AG10803 (cell line): ENCODE measurements at regions not wholly inside any gene's neighbourhood (a gene's known extent, or its start where the extent isn't known, plus 50 kb on each side); places are given as distances from the start of the nearest gene placed in this dataset.
"Not testable (repeated sequence)": the region's sequence is repeated elsewhere in the genome, so short reads cannot be mapped to it uniquely, and the experiment has no call there.

ENCODE experiments used
- DNase-seq: peaks from one replicate; pipeline ENCODE4 v3.0.0; 2010; ENCODE audit warnings: low read depth
- H3K4me3 ChIP-seq: 2 replicates; pipeline ENCODE4 v1.5.1; 2011; ENCODE audit warnings: mild to moderate bottlenecking, low read length, control low read depth
- TF ChIP-seq, protein P1 (sequence below): conservative IDR thresholded peaks from 2 replicates; pipeline ENCODE4 v1.5.1; 2011; ENCODE audit warnings: mild to moderate bottlenecking, low read length, control low read depth, inconsistent platforms

DNA sequence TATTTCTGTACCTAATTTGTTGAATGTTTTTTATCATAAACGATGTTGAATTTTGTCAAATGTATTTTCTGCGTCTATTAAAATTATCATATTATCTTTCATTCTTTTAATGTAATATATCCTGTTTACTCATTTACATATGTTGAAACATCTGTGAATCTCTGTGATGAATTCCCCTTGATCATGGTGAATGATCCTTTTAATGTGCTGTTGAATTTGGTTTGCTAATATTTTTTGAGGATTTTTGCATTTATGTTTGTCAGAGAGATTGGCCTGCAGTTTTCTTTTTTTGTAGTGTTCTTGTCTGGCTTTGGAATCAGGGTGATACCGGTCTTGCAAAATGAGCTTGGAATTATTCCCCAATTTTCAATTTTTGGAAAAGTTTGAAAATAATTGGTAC, 569.3 kb upstream of the CCDC179 start:
- H3K4me3 ChIP-seq: no peak overlapping the region
- TF ChIP-seq, protein P1, sequence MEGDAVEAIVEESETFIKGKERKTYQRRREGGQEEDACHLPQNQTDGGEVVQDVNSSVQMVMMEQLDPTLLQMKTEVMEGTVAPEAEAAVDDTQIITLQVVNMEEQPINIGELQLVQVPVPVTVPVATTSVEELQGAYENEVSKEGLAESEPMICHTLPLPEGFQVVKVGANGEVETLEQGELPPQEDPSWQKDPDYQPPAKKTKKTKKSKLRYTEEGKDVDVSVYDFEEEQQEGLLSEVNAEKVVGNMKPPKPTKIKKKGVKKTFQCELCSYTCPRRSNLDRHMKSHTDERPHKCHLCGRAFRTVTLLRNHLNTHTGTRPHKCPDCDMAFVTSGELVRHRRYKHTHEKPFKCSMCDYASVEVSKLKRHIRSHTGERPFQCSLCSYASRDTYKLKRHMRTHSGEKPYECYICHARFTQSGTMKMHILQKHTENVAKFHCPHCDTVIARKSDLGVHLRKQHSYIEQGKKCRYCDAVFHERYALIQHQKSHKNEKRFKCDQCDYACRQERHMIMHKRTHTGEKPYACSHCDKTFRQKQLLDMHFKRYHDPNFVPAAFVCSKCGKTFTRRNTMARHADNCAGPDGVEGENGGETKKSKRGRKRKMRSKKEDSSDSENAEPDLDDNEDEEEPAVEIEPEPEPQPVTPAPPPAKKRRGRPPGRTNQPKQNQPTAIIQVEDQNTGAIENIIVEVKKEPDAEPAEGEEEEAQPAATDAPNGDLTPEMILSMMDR: no peak
- DNase-seq: no peak

DNA sequence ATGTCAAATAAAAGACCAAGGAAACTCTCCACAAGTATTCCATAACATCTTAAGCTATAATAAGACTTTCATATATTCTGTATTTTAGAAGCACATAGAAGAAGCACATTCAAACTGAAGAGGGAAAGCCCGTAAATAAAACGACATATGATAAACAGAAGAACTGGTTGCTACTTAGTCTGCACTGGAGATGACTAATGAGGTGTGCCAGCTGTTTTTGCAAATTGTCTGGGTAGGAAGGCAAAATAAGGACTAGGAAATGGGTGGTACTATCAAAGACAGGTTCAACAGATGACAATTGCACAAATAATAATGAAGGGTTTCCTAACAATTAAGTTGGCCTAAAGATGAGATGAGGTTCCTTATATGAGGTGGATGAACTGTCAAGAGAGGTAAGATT, 593.2 kb upstream of the CCDC179 start:
- no peak overlapping the region for H3K4me3 ChIP-seq
- DNase-seq: no peak
- TF ChIP-seq, protein P1: no peak

DNA sequence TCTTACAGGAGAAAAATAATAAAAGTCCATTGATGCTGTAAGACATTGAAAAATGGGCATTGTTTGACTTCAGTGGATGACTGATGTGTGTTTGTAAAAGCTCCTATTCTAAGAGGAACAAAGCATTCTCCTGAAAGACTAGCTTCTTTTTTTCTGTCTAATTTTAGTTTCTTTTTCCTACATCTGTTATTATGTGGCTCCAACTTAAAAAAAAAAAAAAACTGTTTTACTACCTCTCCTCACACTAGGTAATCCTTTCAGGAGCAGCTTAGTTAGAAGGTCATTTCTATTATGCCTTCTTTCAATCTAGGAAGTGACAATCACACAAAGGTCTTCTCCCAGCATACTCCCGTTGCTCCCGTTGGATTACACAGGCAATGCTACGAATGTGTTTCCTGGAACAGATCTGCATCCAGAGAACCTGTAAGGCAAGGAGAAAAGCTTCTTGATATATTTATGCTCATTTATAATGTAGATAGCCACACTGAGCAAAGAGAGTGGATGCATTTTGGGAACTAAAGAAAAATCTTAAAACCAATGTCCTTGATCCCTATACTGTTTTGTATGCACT, 595.1 kb upstream of the CCDC179 start:
- DNase-seq: no peak
- no peak overlapping the region for H3K4me3 ChIP-seq
- TF ChIP-seq, protein P1: no peak

DNA sequence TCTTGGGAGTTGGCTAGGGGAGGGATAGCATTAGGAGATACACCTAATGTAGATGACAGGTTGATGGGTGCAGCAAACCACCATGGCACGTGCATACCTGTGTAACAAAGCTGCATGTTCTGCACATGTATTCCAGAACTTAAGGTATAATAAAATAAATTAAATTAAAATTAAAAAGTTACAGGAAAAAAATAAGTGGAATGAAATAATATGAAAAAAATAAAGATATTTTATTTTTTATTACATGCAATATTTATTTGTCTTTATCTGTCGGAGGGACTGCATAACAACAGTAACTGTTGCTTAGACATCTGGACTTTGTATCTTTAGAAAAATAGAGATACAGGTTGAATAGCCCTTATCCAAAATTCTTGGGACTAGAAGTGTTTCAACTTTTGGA, 597.4 kb upstream of the CCDC179 start:
- TF ChIP-seq, protein P1: no peak
- no peak overlapping the region for H3K4me3 ChIP-seq
- no peak for DNase-seq

DNA sequence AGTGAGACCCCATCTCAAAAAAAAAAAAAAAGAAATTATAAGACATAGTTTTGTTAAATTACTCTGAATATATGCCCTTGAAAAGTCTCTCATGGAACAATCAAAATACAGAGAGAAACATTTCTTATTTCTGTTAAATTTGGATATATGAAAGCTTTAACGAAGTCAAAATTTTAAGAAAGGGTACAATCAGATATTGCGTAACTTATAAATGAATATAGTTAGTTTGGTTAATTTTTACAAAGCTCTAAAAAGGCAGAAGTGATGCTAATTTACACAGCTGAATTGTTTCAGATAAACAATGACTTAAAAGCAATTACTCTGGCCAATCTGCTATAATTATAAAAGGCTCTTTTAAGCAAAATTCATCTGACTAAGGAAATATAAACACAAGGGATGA, 611.6 kb upstream of the CCDC179 start:
- no peak for DNase-seq
- no peak overlapping the region for H3K4me3 ChIP-seq
- TF ChIP-seq, protein P1: no peak

DNA sequence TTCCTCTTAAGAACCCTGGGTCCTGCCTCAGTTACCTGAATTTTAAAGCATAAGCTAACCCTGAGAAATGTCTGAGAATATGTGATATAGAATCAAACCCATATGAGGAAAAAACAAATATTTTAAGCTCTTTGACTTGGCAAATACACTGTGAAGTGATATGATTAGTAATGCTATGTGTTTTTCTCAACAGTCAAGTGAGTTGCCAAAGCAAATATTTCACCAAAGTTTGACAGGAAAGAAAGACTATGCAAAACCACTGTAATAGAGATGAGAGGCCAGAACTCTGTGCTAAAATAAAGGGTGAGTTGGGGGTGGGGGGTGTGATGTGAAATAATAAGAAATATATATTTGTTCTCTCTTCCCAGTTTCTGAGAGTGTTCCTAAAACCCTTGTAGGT, 613.5 kb upstream of the CCDC179 start:
- DNase-seq: no peak
- TF ChIP-seq, protein P1: no peak
- H3K4me3 ChIP-seq: no peak overlapping the region

DNA sequence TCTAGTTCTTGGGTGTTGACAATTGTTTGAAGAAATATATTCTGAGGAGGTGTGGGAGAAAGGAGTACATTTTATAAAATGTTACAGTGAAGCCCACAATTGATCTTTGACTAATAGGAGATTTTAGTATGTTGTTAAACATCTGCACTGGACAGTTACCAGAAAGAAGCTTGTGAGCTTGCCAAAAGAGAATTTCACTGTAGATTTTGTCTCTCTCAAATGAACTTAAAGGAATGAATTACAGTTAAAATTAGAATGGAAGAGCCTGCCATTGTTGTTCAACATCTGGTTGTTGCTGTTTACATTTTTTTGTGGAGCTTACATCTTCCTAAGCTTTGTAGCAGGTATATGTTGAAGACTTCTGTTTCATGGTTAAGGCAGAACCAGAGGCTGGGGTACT, 620.5 kb upstream of the CCDC179 start:
- DNase-seq: no peak

DNA sequence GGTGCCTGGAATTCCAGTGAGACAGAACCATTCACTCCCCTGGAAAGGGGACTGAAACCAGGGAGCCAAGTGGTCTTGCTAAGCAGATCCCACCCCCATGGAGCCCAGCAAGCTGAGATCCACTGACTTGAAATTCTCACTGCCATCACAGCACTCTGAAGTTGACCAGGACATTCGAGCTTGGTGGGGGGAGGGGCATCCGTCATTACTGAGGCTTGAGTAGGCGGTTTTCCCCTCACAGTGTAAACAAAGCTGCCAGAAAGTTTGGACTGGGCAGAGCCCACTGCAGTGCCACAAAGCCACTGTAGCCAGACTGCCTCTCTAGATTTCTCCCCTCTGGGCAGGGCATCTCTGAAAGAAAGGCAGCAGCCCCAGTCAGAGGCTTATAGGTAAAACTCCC, 623.9 kb upstream of the CCDC179 start:
- not testable (repeated sequence) for DNase-seq, H3K4me3 ChIP-seq

More for the DNA sequence above, 620.5 kb upstream of the CCDC179 start:
- no peak overlapping the region for H3K4me3 ChIP-seq
- TF ChIP-seq, protein P1: no peak

DNA sequence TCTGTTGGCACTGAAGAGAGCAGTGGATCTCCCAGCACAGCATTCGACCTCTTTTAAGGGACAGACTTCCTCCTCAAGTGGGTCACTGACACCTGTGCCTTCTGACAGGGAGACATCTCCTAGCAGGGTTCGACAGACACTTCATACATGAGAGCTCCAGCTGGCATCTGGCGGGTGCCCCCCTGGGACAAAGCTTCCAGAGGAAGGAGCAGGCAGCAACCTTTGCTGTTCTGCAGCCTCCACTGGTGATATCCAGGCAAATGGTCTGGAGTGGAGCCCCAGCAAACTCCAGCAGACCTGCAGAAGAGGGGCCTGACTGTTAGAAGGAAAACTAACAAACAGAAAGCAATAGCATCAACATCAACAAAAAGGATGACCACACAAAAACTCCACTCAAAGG, 624.3 kb upstream of the CCDC179 start:
- DNase-seq, H3K4me3 ChIP-seq: not testable (repeated sequence)
